ENCODE measurements at regions not wholly inside any gene's neighbourhood (a gene's known extent, or its start where the extent isn't known, plus 50 kb on each side); places are given as distances from the start of the nearest gene placed in this dataset.
"Not testable (repeated sequence)": the region's sequence is repeated elsewhere in the genome, so short reads cannot be mapped to it uniquely, and the experiment has no call there.

- not testable (repeated sequence) for TF ChIP-seq CTCF, POLR2A (IDR thresholded peaks at IDR 0.05)
Measured at GRCh38 chr20:30669330-30670029, 588.0 kb upstream of the DEFB115 start.
